ENCODE measurements at regions not wholly inside any gene's neighbourhood (a gene's known extent, or its start where the extent isn't known, plus 50 kb on each side); places are given as distances from the start of the nearest gene placed in this dataset.

DNA sequence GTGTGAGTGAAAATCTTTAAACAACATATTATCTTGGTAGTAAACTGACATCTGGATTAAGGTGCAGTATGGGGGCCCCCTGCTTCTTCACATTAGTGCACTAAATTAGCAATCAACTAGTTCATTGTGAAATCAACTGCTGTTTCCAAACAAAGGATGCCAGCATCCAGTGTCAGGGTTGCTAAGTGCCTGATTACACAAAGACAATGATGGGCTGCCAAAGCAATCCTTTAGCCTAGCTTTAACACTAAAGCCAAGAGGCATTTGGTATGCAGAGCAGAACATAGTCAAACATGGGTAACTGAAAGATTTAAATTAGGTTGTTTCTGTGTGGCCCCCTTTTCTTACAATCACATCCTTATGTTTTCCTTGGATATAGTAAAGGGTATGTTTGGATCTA is 543.1 kb upstream of the SLITRK5 start:
- no peaks in the 10 kb centered on the region for H3K4me1 Mint-ChIP-seq
- POLR2A ChIA-PET: no interaction called here
- no peaks in the 10 kb centered on the region for H3K27me3 Mint-ChIP-seq
- DNase-seq (no peak), ATAC-seq (no peak)
- no peak overlapping the region for H3K4me3 Mint-ChIP-seq
- H3K27ac Mint-ChIP-seq: no peak overlapping the region
- no peaks in the 10 kb centered on the region for H3K9me3 Mint-ChIP-seq (ENCODE audit: low read depth)
- H3K36me3 Mint-ChIP-seq (ENCODE audit: low read depth): no peaks in the 10 kb centered on the region
- CTCF ChIA-PET: interaction anchor here (0.7 kb wide), 1 partner anchor 10 kb away, joined by 4 read pairs; no protein-coding TSS in a partner anchor
- intact Hi-C loops (cut with DNase I, micrococcal nuclease): no loop called here

GRCh38 chr13:87128491-87128890 is 542.7 kb upstream of the SLITRK5 start:
- no peaks in the 10 kb centered on the region for H3K9me3 Mint-ChIP-seq (ENCODE audit: low read depth)
- no peaks in the 10 kb centered on the region for H3K27me3 Mint-ChIP-seq
- H3K27ac Mint-ChIP-seq: no peak overlapping the region
- H3K4me1 Mint-ChIP-seq: no peaks in the 10 kb centered on the region
- ChIA-PET POLR2A (no interaction called here), CTCF (interaction anchor here (0.7 kb wide), 1 partner anchor 11 kb away, joined by 4 read pairs; no protein-coding TSS in a partner anchor)
- intact Hi-C loops (cut with DNase I, micrococcal nuclease): no loop called here
- no peak overlapping the region for H3K4me3 Mint-ChIP-seq
- no peak for ATAC-seq
- DNase-seq: no peak
- H3K36me3 Mint-ChIP-seq (ENCODE audit: low read depth): no peaks in the 10 kb centered on the region

DNA sequence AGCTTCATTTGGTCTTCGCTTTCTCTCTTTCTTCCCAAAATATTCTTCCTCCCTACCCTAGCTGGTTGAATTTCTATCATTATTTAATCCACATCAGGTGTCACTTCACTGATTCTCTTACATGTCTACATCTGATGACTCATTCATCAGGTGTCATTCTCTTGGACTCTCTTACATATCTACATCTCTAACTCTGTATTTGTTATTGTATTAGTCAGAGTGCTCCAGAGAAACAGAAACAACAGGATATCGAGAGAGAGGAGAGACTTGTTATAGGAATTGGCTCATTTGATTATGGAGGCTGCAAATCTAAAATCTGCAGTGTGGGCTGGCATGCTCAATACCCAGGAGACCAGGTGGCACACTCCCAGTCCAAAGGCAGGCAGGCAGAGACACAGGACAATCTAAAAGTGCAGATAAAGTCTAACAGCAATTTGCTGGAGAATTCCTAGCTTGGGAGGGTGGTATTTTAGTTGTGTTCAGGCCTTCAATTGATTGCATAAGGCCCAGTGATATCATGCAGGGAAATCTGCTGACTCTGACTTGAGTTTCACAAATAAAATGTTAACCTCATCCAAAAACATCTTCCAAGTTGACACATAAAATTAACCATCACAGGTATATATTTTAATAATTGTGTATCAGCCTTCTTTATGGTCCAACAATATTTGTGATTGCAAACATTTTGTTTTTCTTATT is 541.4 kb upstream of the SLITRK5 start:
- no peak overlapping the region for H3K4me3 Mint-ChIP-seq
- intact Hi-C loops (cut with DNase I, micrococcal nuclease): no loop called here
- H3K27me3 Mint-ChIP-seq: no peaks in the 10 kb centered on the region
- no peak for ATAC-seq
- no peaks in the 10 kb centered on the region for H3K36me3 Mint-ChIP-seq (ENCODE audit: low read depth)
- DNase-seq: no peak
- no peak overlapping the region for H3K27ac Mint-ChIP-seq
- H3K9me3 Mint-ChIP-seq (ENCODE audit: low read depth): no peaks in the 10 kb centered on the region
- POLR2A ChIA-PET: no interaction called here
- H3K4me1 Mint-ChIP-seq: no peaks in the 10 kb centered on the region
- CTCF ChIA-PET: no interaction called here

GRCh38 chr13:87130423-87130822 is 540.7 kb upstream of the SLITRK5 start:
- H3K4me1 Mint-ChIP-seq: no peaks in the 10 kb centered on the region
- H3K4me3 Mint-ChIP-seq: no peak overlapping the region
- intact Hi-C loops (cut with DNase I, micrococcal nuclease): no loop called here
- no peaks in the 10 kb centered on the region for H3K9me3 Mint-ChIP-seq (ENCODE audit: low read depth)
- H3K27me3 Mint-ChIP-seq: no peaks in the 10 kb centered on the region
- DNase-seq (no peak), ATAC-seq (no peak)
- H3K36me3 Mint-ChIP-seq (ENCODE audit: low read depth): no peaks in the 10 kb centered on the region
- ChIA-PET CTCF (no interaction called here), POLR2A (no interaction called here)
- no peak overlapping the region for H3K27ac Mint-ChIP-seq

DNA sequence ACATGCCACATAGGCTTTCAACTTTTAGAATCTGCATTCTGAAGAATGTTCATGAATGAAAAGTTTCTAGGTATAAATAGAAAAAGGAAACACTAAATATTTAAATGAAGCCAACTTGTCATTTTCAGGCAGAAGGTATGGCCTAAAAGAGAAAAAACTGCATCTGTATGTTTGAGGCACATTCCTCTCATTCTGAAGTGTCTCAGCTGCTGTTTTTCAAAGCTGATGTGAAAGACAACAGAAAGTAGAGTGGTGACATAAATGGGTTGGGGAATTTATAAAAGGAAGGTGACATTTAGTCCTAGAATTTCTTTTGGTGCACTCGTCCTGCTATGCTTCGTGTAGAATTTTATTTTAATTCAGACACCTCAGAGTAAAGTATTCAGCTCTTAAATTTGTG is 539.6 kb upstream of the SLITRK5 start:
- Mint-ChIP-seq H3K27ac (no peak overlapping the region), H3K27me3 (no peaks in the 10 kb centered on the region), H3K9me3 (ENCODE audit: low read depth) (peaks cover 2% of the 10 kb centered on the region), H3K36me3 (ENCODE audit: low read depth) (no peaks in the 10 kb centered on the region), H3K4me3 (no peak overlapping the region), H3K4me1 (no peaks in the 10 kb centered on the region)
- no peak for ATAC-seq
- ChIA-PET CTCF (no interaction called here), POLR2A (no interaction called here)
- DNase-seq: no peak
- intact Hi-C loops (cut with DNase I, micrococcal nuclease): no loop called here

GRCh38 chr13:87138866-87139265 is 532.3 kb upstream of the SLITRK5 start:
- intact Hi-C loops (cut with DNase I, micrococcal nuclease): no loop called here
- H3K27me3 Mint-ChIP-seq: no peaks in the 10 kb centered on the region
- DNase-seq (no peak), ATAC-seq (no peak)
- no peaks in the 10 kb centered on the region for H3K4me1 Mint-ChIP-seq
- H3K27ac Mint-ChIP-seq: no peak overlapping the region
- no peak overlapping the region for H3K4me3 Mint-ChIP-seq
- POLR2A ChIA-PET: no interaction called here
- CTCF ChIA-PET: no interaction called here
- peaks cover 2% of the 10 kb centered on the region for H3K9me3 Mint-ChIP-seq (ENCODE audit: low read depth)
- no peaks in the 10 kb centered on the region for H3K36me3 Mint-ChIP-seq (ENCODE audit: low read depth)

DNA sequence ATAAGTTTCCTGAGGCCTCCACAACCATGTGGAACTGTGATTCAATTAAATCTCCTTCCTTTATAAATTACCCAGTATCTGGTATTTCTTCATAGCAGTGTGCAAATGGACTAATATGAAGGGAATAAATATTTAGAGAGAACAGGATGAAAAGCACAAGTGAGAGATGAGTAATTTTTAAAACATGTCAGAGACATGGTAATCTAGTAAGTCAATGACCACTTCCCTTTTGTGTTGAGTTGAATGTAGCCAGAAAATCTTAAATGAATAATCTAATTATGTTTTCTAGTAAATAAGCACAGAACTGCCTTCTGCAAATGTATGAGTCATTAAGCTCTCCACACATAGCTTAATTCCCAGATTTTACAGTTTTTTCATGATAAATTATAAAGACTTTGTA is 524.1 kb upstream of the SLITRK5 start:
- no peak overlapping the region for H3K27ac Mint-ChIP-seq
- no peaks in the 10 kb centered on the region for H3K36me3 Mint-ChIP-seq (ENCODE audit: low read depth)
- no peak for DNase-seq
- intact Hi-C loops (cut with DNase I, micrococcal nuclease): no loop called here
- H3K4me1 Mint-ChIP-seq: no peaks in the 10 kb centered on the region
- ChIA-PET POLR2A (no interaction called here), CTCF (no interaction called here)
- H3K9me3 Mint-ChIP-seq (ENCODE audit: low read depth): no peaks in the 10 kb centered on the region
- no peak overlapping the region for H3K4me3 Mint-ChIP-seq
- no peaks in the 10 kb centered on the region for H3K27me3 Mint-ChIP-seq
- no peak for ATAC-seq

DNA sequence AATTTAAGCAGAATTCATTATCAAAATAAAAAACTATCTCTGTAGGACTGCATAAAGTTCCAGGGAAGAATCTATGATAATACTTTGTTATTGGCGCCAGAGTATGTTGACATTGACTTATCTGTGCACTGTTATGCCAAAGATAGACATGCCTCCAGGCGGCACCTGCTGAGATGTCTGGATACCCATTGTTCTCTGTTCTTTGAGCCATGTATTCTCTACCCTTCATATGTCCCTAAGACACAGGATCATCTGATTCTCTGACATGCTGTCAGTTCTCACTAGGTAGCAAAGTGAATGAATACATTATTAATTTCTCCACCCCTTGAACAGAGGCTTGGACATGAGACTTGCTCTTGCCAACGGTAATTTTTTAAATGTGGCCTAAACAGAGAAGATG is 517.8 kb upstream of the SLITRK5 start:
- no peaks in the 10 kb centered on the region for H3K27me3 Mint-ChIP-seq
- H3K27ac Mint-ChIP-seq: no peak overlapping the region
- no peak overlapping the region for H3K4me3 Mint-ChIP-seq
- DNase-seq: no peak
- no peaks in the 10 kb centered on the region for H3K36me3 Mint-ChIP-seq (ENCODE audit: low read depth)
- ChIA-PET CTCF (no interaction called here), POLR2A (no interaction called here)
- intact Hi-C loops (cut with DNase I, micrococcal nuclease): no loop called here
- no peaks in the 10 kb centered on the region for H3K9me3 Mint-ChIP-seq (ENCODE audit: low read depth)
- H3K4me1 Mint-ChIP-seq: no peaks in the 10 kb centered on the region
- no peak for ATAC-seq

- no peak overlapping the region for H3K27ac Mint-ChIP-seq
- no peaks in the 10 kb centered on the region for H3K27me3 Mint-ChIP-seq
These were observed 504.8 kb upstream of the SLITRK5 start for GRCh38 chr13:87166348-87166747.

GRCh38 chr13:87168390-87168789 is 502.8 kb upstream of the SLITRK5 start:
- no peaks in the 10 kb centered on the region for H3K27me3 Mint-ChIP-seq
- H3K36me3 Mint-ChIP-seq (ENCODE audit: low read depth): no peaks in the 10 kb centered on the region
- intact Hi-C loops (cut with DNase I, micrococcal nuclease): no loop called here
- H3K4me1 Mint-ChIP-seq: no peaks in the 10 kb centered on the region
- ATAC-seq (no peak), DNase-seq (no peak)
- no peak overlapping the region for H3K4me3 Mint-ChIP-seq
- no peak overlapping the region for H3K27ac Mint-ChIP-seq
- CTCF ChIA-PET: no interaction called here
- POLR2A ChIA-PET: no interaction called here
- H3K9me3 Mint-ChIP-seq (ENCODE audit: low read depth): no peaks in the 10 kb centered on the region

More at GRCh38 chr13:87166348-87166747, 504.8 kb upstream of the SLITRK5 start:
- POLR2A ChIA-PET: no interaction called here
- DNase-seq (no peak), ATAC-seq (no peak)
- Mint-ChIP-seq H3K4me1 (no peaks in the 10 kb centered on the region), H3K9me3 (ENCODE audit: low read depth) (peaks cover 2% of the 10 kb centered on the region), H3K4me3 (no peak overlapping the region), H3K36me3 (ENCODE audit: low read depth) (no peaks in the 10 kb centered on the region)
- CTCF ChIA-PET: no interaction called here
- intact Hi-C loops (cut with DNase I, micrococcal nuclease): no loop called here

DNA sequence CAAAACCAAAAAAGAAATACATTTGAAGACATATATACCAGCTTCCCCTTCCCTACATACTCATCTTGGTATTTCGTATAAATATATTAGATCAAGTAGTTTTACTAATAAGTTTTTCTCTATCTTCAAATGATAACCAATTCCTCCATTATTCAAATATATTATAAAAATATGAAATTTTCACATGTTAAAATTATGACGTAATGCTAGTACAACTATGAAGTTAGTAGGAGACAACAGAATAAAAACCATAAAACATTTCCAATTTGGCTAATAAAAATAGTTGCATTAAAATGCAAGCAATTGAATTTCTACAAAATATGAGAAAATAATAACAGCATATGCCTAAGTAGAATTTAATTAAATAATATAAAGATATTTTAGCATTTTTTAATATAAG is 501.8 kb upstream of the SLITRK5 start:
- intact Hi-C loops (cut with DNase I, micrococcal nuclease): no loop called here
- H3K27ac Mint-ChIP-seq: no peak overlapping the region
- POLR2A ChIA-PET: no interaction called here
- H3K36me3 Mint-ChIP-seq (ENCODE audit: low read depth): no peaks in the 10 kb centered on the region
- H3K4me3 Mint-ChIP-seq: no peak overlapping the region
- H3K9me3 Mint-ChIP-seq (ENCODE audit: low read depth): no peaks in the 10 kb centered on the region
- H3K4me1 Mint-ChIP-seq: no peaks in the 10 kb centered on the region
- no peak for ATAC-seq
- no peak for DNase-seq
- H3K27me3 Mint-ChIP-seq: no peaks in the 10 kb centered on the region
- CTCF ChIA-PET: no interaction called here

DNA sequence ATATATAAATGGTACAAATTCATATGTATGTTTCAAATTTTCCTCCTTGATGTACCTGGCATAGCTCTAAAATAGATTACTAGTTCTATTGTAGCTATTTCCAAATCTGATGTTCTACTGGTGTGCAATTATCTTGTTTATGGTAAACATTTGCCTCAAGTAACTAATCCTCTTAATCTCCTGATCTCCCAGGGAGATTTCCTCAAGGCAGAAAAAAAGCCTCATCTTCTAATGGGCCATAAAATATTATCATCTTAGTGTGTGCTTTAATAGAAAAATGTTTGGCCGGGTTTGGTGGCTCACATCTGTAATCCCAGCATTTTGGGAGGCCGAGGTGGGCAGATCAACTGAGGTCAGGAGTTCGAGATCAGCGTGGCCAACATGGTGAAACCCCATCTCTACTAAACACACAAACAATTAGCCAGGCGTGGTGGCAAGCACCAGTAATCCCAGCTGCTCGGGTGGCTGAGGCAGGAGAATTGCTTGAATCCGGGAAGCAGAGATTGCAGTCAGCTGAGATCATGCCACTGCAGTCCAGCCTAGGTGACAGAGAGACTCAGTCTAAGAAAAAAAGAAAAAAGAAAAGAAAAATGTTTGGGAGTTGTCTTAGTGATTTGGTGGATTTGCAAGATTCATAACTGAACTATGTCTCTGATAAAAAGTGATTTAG is 498.9 kb upstream of the SLITRK5 start:
- no peak overlapping the region for H3K27ac Mint-ChIP-seq
- H3K4me3 Mint-ChIP-seq: no peak overlapping the region
- H3K9me3 Mint-ChIP-seq (ENCODE audit: low read depth): no peaks in the 10 kb centered on the region
- no peaks in the 10 kb centered on the region for H3K36me3 Mint-ChIP-seq (ENCODE audit: low read depth)
- H3K27me3 Mint-ChIP-seq: no peaks in the 10 kb centered on the region
- DNase-seq: no peak
- ChIA-PET CTCF (interaction anchor here (0.7 kb wide), 2 partner anchors 84 to 1246 kb away, joined by 3 read pairs; no protein-coding TSS in a partner anchor), POLR2A (no interaction called here)
- intact Hi-C loops (cut with DNase I, micrococcal nuclease): no loop called here
- ATAC-seq: no peak
- no peaks in the 10 kb centered on the region for H3K4me1 Mint-ChIP-seq
